ENCODE measurements at regions not wholly inside any gene's neighbourhood (a gene's known extent, or its start where the extent isn't known, plus 50 kb on each side); places are given as distances from the start of the nearest gene placed in this dataset.

GRCh38 chr6:77177470-77177869, 285.8 kb downstream of the HTR1B start:
- no peak overlapping the region for H3K4me3 ChIP-seq (ENCODE audit: low read depth, low read length)
- no peak for TF ChIP-seq CTCF (IDR thresholded peaks at IDR 0.05; ENCODE audit: low read depth, low read length, missing control alignments)
- DNase-seq (ENCODE audit: low read depth): no peak

- TF ChIP-seq CTCF (IDR thresholded peaks at IDR 0.05; ENCODE audit: low read depth, low read length, missing control alignments): no peak
- no peak overlapping the region for H3K4me3 ChIP-seq (ENCODE audit: low read depth, low read length)
- no peak for DNase-seq (ENCODE audit: low read depth)
Measured at GRCh38 chr6:77173472-77174074, 289.7 kb downstream of the HTR1B start.

GRCh38 chr6:77172578-77172977, 290.7 kb downstream of the HTR1B start:
- no peak overlapping the region for H3K4me3 ChIP-seq (ENCODE audit: low read depth, low read length)
- DNase-seq (ENCODE audit: low read depth): no peak
- TF ChIP-seq CTCF (IDR thresholded peaks at IDR 0.05; ENCODE audit: low read depth, low read length, missing control alignments): no peak

GRCh38 chr6:77159730-77160129, 303.6 kb downstream of the HTR1B start:
- DNase-seq (ENCODE audit: low read depth): no peak
- H3K4me3 ChIP-seq (ENCODE audit: low read depth, low read length): no peak overlapping the region
- no peak for TF ChIP-seq CTCF (IDR thresholded peaks at IDR 0.05; ENCODE audit: low read depth, low read length, missing control alignments)

- H3K4me3 ChIP-seq (ENCODE audit: low read depth, low read length): no peak overlapping the region
Measured at GRCh38 chr6:77151241-77151640, 312.1 kb downstream of the HTR1B start.

GRCh38 chr6:77150736-77151135, 312.6 kb downstream of the HTR1B start:
- no peak for DNase-seq (ENCODE audit: low read depth)
- no peak overlapping the region for H3K4me3 ChIP-seq (ENCODE audit: low read depth, low read length)
- no peak for TF ChIP-seq CTCF (IDR thresholded peaks at IDR 0.05; ENCODE audit: low read depth, low read length, missing control alignments)

More at GRCh38 chr6:77151241-77151640, 312.1 kb downstream of the HTR1B start:
- DNase-seq (ENCODE audit: low read depth): no peak
- no peak for TF ChIP-seq CTCF (IDR thresholded peaks at IDR 0.05; ENCODE audit: low read depth, low read length, missing control alignments)

- no peak for DNase-seq (ENCODE audit: low read depth)
- no peak for TF ChIP-seq CTCF (IDR thresholded peaks at IDR 0.05; ENCODE audit: low read depth, low read length, missing control alignments)
Measured at GRCh38 chr6:77145244-77145643, 318.0 kb downstream of the HTR1B start.

More at GRCh38 chr6:77145244-77145643, 318.0 kb downstream of the HTR1B start:
- no peak overlapping the region for H3K4me3 ChIP-seq (ENCODE audit: low read depth, low read length)
